H1 (cell line): ENCODE measurements at regions not wholly inside any gene's neighbourhood (a gene's known extent, or its start where the extent isn't known, plus 50 kb on each side); places are given as distances from the start of the nearest gene placed in this dataset.

Source experiments
- CTCF ChIA-PET: fragments of 300-600 bp; sonication (Branson Sonifier 250); formaldehyde crosslinking; loops from one replicate; lab custom pipeline; 2021; ENCODE audit not compliant: partially characterized antibody; lab: Charles Lee
- POLR2A ChIA-PET: fragments of 300-600 bp; sonication (Branson Sonifier 250); formaldehyde crosslinking; loops from one replicate; lab custom pipeline; 2021; ENCODE audit warnings: inconsistent platforms; ENCODE audit not compliant: partially characterized antibody; lab: Charles Lee
- DNase-seq, 2 experiments: peaks; one replicate each; pipeline versions ENCODE4 v3.0.0 to v3.0.0-alpha.2; 2010 to 2022; ENCODE audit warnings: low spot score in 2 of 2, low read depth in 1 of 2, mixed read lengths in 1 of 2
- FAIRE-seq: peaks from 2 replicates; lab custom pipeline; 2011; peaks lifted over from hg19 to GRCh38; lab: Jason Lieb, UNC
- H2AFZ ChIP-seq: 2 replicates; pipeline ENCODE4 v1.8.1; 2012; ENCODE audit warnings: low read length, inconsistent platforms
- H2AK5ac ChIP-seq: 2 replicates; pipeline ENCODE4 v1.6.1; 2013; ENCODE audit warnings: low read depth, low read length
- H2BK120ac ChIP-seq: replicated peaks from 2 replicates; pipeline ENCODE3; 2013; ENCODE audit warnings: low read depth, low read length, inconsistent platforms
- H2BK12ac ChIP-seq: 2 replicates; pipeline ENCODE4 v1.6.1; 2013; ENCODE audit warnings: low read depth, low read length
- H2BK15ac ChIP-seq: 2 replicates; pipeline ENCODE4 v1.6.1; 2013; ENCODE audit warnings: low read length
- H2BK20ac ChIP-seq: 2 replicates; pipeline ENCODE4 v1.6.1; 2013; ENCODE audit warnings: low read length
- H2BK5ac ChIP-seq: 2 replicates; pipeline ENCODE4 v1.6.1; 2013; ENCODE audit warnings: low read depth, low read length
- H3K14ac ChIP-seq: 2 replicates; pipeline ENCODE4 v1.6.1; 2013; ENCODE audit warnings: inconsistent platforms; ENCODE audit not compliant: insufficient read length
- H3K18ac ChIP-seq: 2 replicates; pipeline ENCODE4 v1.6.1; 2013; ENCODE audit warnings: low read length; ENCODE audit errors: extremely low read depth
- H3K23ac ChIP-seq: 2 replicates; pipeline ENCODE4 v1.6.1; 2013; ENCODE audit warnings: inconsistent platforms; ENCODE audit not compliant: insufficient read length
- H3K23me2 ChIP-seq: 2 replicates; pipeline ENCODE4 v1.6.1; 2013; ENCODE audit warnings: low read depth, low read length
- H3K27ac ChIP-seq: 2 replicates; pipeline ENCODE4 v1.6.1; 2011; ENCODE audit warnings: low read depth, low read length, inconsistent platforms
- H3K27me3 ChIP-seq, 4 experiments: replicated peaks in 1 of 4; 1 replicate in 1 of 4; 2 replicates in 3 of 4; pipeline versions ENCODE4 v1.6.1 to v1.8.1; 2011 to 2013; ENCODE audit warnings: low read length in 3 of 4, mild to moderate bottlenecking in 3 of 4, inconsistent platforms in 2 of 4, mixed read lengths in 2 of 4, moderate library complexity in 1 of 4; ENCODE audit not compliant: control insufficient read depth in 3 of 4, insufficient read depth in 3 of 4; ENCODE audit errors: extremely low read depth in 1 of 4
- H3K36me3 ChIP-seq, 4 experiments: 2 replicates each; pipeline versions ENCODE4 v1.6.1 to v1.8.1; 2011 to 2013; ENCODE audit warnings: mild to moderate bottlenecking in 4 of 4, low read length in 3 of 4, moderate library complexity in 2 of 4, control low read depth in 1 of 4, inconsistent platforms in 1 of 4; ENCODE audit not compliant: insufficient read depth in 4 of 4, control insufficient read depth in 2 of 4
- H3K4ac ChIP-seq: replicated peaks from 2 replicates; pipeline ENCODE3; 2013; ENCODE audit warnings: low read length, low read depth, mixed read lengths, inconsistent platforms; ENCODE audit not compliant: insufficient read length
- H3K4me1 ChIP-seq, 4 experiments: replicated peaks in 1 of 4; 1 replicate in 1 of 4; 2 replicates in 3 of 4; pipeline versions ENCODE4 v1.6.1 to v1.8.1; 2011 to 2013; ENCODE audit warnings: low read length in 3 of 4, inconsistent platforms in 2 of 4, mixed read lengths in 1 of 4; ENCODE audit not compliant: insufficient read depth in 4 of 4, control insufficient read depth in 3 of 4
- H3K4me2 ChIP-seq, 2 experiments: 2 replicates each; pipeline versions ENCODE4 v1.6.1 to v1.8.1; 2011 to 2013; ENCODE audit warnings: low read depth in 2 of 2, low read length in 2 of 2, control low read depth in 1 of 2, inconsistent platforms in 1 of 2, mild to moderate bottlenecking in 1 of 2; ENCODE audit not compliant: insufficient read depth in 1 of 2
- H3K4me3 ChIP-seq, 4 experiments: fragments of 200-600, 300-600 bp in 1 of 4; sonication (generic), shearing (Covaris generic), sonication (Bioruptor Twin) in 1 of 4; 2 replicates each; pipeline versions ENCODE4 v1.5.1 to v1.8.1; 2011 to 2016; ENCODE audit warnings: low read length in 4 of 4, low read depth in 3 of 4, control low read depth in 2 of 4, inconsistent platforms in 2 of 4, mild to moderate bottlenecking in 2 of 4, mixed read lengths in 1 of 4, moderate library complexity in 1 of 4; ENCODE audit not compliant: insufficient read depth in 2 of 4; ENCODE audit errors: extremely low read depth in 1 of 4
- H3K56ac ChIP-seq: replicated peaks from 2 replicates; pipeline ENCODE3; 2013; ENCODE audit warnings: low read depth, mild to moderate bottlenecking, mixed read lengths, low read length, inconsistent platforms; ENCODE audit not compliant: insufficient read length
- H3K79me1 ChIP-seq: 2 replicates; pipeline ENCODE4 v1.6.1; 2013; ENCODE audit warnings: low read depth, low read length, control low read depth
- H3K79me2 ChIP-seq, 2 experiments: 2 replicates each; pipeline versions ENCODE4 v1.6.1 to v1.8.1; 2012 to 2013; ENCODE audit warnings: low read length in 2 of 2, mild to moderate bottlenecking in 2 of 2, inconsistent platforms in 1 of 2; ENCODE audit not compliant: insufficient read depth in 2 of 2, control insufficient read depth in 1 of 2
- H3K9ac ChIP-seq, 4 experiments: replicated peaks in 1 of 4; 1 replicate in 1 of 4; 2 replicates in 3 of 4; pipeline versions ENCODE4 v1.6.1 to v1.8.1; 2011 to 2013; ENCODE audit warnings: low read depth in 3 of 4, low read length in 3 of 4, control low read depth in 2 of 4, mild to moderate bottlenecking in 2 of 4, moderate library complexity in 2 of 4, inconsistent platforms in 1 of 4; ENCODE audit errors: extremely low read depth in 1 of 4
- H3K9me3 ChIP-seq, 2 experiments: 2 replicates each; pipeline versions ENCODE4 v1.6.1 to v1.8.1; 2012 to 2013; ENCODE audit warnings: mild to moderate bottlenecking in 2 of 2, moderate library complexity in 2 of 2, control low read depth in 1 of 2, inconsistent platforms in 1 of 2, low read depth in 1 of 2, low read length in 1 of 2, mixed read lengths in 1 of 2; ENCODE audit not compliant: insufficient read depth in 2 of 2
- H4K20me1 ChIP-seq, 2 experiments: replicated peaks in 1 of 2; 2 replicates each; pipeline versions ENCODE3 to v1.8.1; 2011 to 2013; ENCODE audit warnings: inconsistent platforms in 2 of 2, low read length in 2 of 2, mild to moderate bottlenecking in 1 of 2; ENCODE audit not compliant: insufficient read depth in 2 of 2, control insufficient read depth in 1 of 2
- H4K5ac ChIP-seq: 2 replicates; pipeline ENCODE4 v1.6.1; 2013; ENCODE audit warnings: low read length, low read depth, mixed read lengths, inconsistent platforms; ENCODE audit not compliant: insufficient read length
- H4K8ac ChIP-seq: 2 replicates; pipeline ENCODE4 v1.8.0; 2013; ENCODE audit warnings: mild to moderate bottlenecking, moderate library complexity, low read length, inconsistent platforms; ENCODE audit not compliant: insufficient read depth; ENCODE audit errors: extremely low read depth
- H4K91ac ChIP-seq: replicated peaks from 2 replicates; pipeline ENCODE3; 2013; ENCODE audit warnings: low read length, mixed read lengths, inconsistent platforms; ENCODE audit not compliant: insufficient read length
- NRF1 ChIP-seq: IDR thresholded peaks from 2 replicates; pipeline ENCODE4 v1.6.1; 2011; ENCODE audit warnings: mild to moderate bottlenecking, low read depth, low read length, improper control_type of control experiment
- WGBS, 2 experiments: shearing (Covaris generic) in 1 of 2; methylation state at CpG; one replicate each; pipeline versions ENCODE4 v1.1.6 to v1.1.7; 2013 to 2015; ENCODE audit warnings: low lambda C conversion rate in 2 of 2, mixed read lengths in 2 of 2, inconsistent platforms in 1 of 2, low coverage in 1 of 2, missing lambda C conversion rate in 1 of 2; ENCODE audit not compliant: insufficient replicate concordance in 2 of 2, insufficient coverage in 1 of 2, insufficient read length in 1 of 2; ENCODE audit errors: extremely low coverage in 1 of 2, missing lambda C conversion rate in 1 of 2; 5-methylcytosine and 5-hydroxymethylcytosine counted together
- TF ChIP-seq, protein P1 (sequence below): IDR thresholded peaks from 2 replicates; pipeline ENCODE4 v1.6.1; 2012; ENCODE audit warnings: inconsistent platforms

DNA sequence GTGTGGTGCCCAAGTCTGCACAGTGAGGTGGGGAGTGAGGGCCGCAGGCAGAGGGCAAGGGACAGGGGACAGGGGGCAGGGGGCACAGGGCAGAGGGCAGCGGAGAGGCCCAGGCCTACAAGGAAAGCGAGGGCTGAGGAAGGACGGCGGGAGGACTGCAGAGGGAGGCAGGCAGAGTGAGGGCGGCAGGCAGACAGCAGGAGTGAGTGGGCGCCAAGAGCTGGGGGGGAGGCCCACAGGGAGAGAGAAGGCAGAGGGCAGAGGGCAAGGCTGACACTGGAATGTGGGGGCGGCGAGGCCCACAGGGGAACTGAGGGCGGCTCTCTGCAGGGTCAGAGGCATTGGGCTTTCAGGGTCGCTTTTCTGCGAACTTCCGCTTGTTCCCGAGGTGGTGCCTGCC is 267.8 kb upstream of the NDN start:
- H4K20me1 ChIP-seq, result no peaks in the 10 kb centered on the region
- H4K91ac ChIP-seq, result no peak overlapping the region
- no peak overlapping the region for H2AK5ac ChIP-seq
- H3K79me2 ChIP-seq, result no peaks in the 10 kb centered on the region
- DNase-seq (no peak), FAIRE-seq (no peak)
- ChIA-PET CTCF (no interaction called here), POLR2A (no interaction called here)
- no peak overlapping the region for H2BK15ac ChIP-seq
- H3K56ac ChIP-seq, result no peak overlapping the region
- TF ChIP-seq, protein P1, sequence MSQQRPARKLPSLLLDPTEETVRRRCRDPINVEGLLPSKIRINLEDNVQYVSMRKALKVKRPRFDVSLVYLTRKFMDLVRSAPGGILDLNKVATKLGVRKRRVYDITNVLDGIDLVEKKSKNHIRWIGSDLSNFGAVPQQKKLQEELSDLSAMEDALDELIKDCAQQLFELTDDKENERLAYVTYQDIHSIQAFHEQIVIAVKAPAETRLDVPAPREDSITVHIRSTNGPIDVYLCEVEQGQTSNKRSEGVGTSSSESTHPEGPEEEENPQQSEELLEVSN, result no peak
- no peak for TF ChIP-seq NRF1
- no peak overlapping the region for H2AFZ ChIP-seq
- no peak overlapping the region for H2BK5ac ChIP-seq
- H2BK20ac ChIP-seq, result no peak overlapping the region
- H4K8ac ChIP-seq, result no peak overlapping the region
- H2BK12ac ChIP-seq, result no peak overlapping the region
- H3K4me1 ChIP-seq, result no peaks in the 10 kb centered on the region
- H3K9me3 ChIP-seq, result peaks cover 9 to 23% of the 10 kb centered on the region in 2 experiments; a peak in 3 of 4 replicates
- no peak overlapping the region for H3K18ac ChIP-seq
- no peak overlapping the region for H3K4me2 ChIP-seq
- no peaks in the 10 kb centered on the region for H3K27me3 ChIP-seq
- no peak overlapping the region for H3K14ac ChIP-seq
- H4K5ac ChIP-seq, result no peak overlapping the region
- H3K27ac ChIP-seq, result no peak overlapping the region
- H3K36me3 ChIP-seq, result no peaks in the 10 kb centered on the region
- no peaks in the 10 kb centered on the region for H3K79me1 ChIP-seq
- H3K4me3 ChIP-seq, result no peak overlapping the region
- no peak overlapping the region for H3K23ac ChIP-seq
- H3K9ac ChIP-seq, result no peak overlapping the region
- no peak overlapping the region for H2BK120ac ChIP-seq
- no peaks in the 10 kb centered on the region for H3K23me2 ChIP-seq
- WGBS, 2 experiments, result 71% methylated on average over 11 of the region's 14 CpGs; no CpG with 5 or more reads in 1 of the 2 experiments
- no peak overlapping the region for H3K4ac ChIP-seq
